Keratinocyte (primary cell): ENCODE measurements at regions not wholly inside any gene's neighbourhood (a gene's known extent, or its start where the extent isn't known, plus 50 kb on each side); places are given as distances from the start of the nearest gene placed in this dataset.

Experiments used
- EZH2 ChIP-seq: IDR thresholded peaks from one replicate; pipeline ENCODE4 v1.6.1; 2012; ENCODE audit warnings: inconsistent platforms, mild to moderate bottlenecking, low read length, moderate library complexity
- TF ChIP-seq, protein P1 (sequence below), 3 experiments: IDR thresholded peaks in 1 of 3; conservative IDR thresholded peaks in 1 of 3; optimal IDR thresholded peaks in 1 of 3; 2 replicates in 2 of 3; 3 replicates in 1 of 3; pipeline versions ENCODE3 to v1.5.1; 2011; ENCODE audit warnings: low read length in 3 of 3, mild to moderate bottlenecking in 3 of 3, moderate library complexity in 2 of 3, control low read depth in 1 of 3, inconsistent platforms in 1 of 3; ENCODE audit not compliant: insufficient read depth in 2 of 3; ENCODE audit errors: extremely low read depth in 1 of 3

DNA sequence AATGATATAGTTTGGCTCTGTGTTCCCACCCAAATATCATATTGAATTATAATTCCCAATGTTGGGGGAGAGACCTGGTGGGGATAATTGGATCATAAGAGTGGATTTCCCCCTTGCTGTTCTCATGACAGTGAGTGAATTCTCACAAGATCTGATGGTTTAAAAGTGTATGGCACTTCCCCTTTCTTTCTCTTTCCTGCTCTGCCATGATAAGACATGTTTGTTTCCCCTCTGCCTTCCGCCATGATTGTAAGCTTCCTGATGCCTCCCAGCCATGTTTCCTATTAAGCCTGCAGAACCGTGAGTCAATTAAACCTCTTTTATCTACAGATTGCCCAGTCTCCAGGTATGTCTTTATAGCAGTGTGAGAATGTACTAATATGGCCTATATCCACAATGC is 126.7 kb upstream of the GMNC start:
- TF ChIP-seq, protein P1, sequence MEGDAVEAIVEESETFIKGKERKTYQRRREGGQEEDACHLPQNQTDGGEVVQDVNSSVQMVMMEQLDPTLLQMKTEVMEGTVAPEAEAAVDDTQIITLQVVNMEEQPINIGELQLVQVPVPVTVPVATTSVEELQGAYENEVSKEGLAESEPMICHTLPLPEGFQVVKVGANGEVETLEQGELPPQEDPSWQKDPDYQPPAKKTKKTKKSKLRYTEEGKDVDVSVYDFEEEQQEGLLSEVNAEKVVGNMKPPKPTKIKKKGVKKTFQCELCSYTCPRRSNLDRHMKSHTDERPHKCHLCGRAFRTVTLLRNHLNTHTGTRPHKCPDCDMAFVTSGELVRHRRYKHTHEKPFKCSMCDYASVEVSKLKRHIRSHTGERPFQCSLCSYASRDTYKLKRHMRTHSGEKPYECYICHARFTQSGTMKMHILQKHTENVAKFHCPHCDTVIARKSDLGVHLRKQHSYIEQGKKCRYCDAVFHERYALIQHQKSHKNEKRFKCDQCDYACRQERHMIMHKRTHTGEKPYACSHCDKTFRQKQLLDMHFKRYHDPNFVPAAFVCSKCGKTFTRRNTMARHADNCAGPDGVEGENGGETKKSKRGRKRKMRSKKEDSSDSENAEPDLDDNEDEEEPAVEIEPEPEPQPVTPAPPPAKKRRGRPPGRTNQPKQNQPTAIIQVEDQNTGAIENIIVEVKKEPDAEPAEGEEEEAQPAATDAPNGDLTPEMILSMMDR (optimal IDR thresholded peaks at IDR 0.05 in 1 of 3, IDR thresholded peaks at IDR 0.05 in 1 of 3, conservative IDR thresholded peaks at IDR 0.05 in 1 of 3; ENCODE audit: extremely low read depth in 1 of 3, insufficient read depth in 2 of 3, low read length in 3 of 3) = no peak
- TF ChIP-seq EZH2 = no peak
